ENCODE measurements at regions not wholly inside any gene's neighbourhood (a gene's known extent, or its start where the extent isn't known, plus 50 kb on each side); places are given as distances from the start of the nearest gene placed in this dataset.

DNA sequence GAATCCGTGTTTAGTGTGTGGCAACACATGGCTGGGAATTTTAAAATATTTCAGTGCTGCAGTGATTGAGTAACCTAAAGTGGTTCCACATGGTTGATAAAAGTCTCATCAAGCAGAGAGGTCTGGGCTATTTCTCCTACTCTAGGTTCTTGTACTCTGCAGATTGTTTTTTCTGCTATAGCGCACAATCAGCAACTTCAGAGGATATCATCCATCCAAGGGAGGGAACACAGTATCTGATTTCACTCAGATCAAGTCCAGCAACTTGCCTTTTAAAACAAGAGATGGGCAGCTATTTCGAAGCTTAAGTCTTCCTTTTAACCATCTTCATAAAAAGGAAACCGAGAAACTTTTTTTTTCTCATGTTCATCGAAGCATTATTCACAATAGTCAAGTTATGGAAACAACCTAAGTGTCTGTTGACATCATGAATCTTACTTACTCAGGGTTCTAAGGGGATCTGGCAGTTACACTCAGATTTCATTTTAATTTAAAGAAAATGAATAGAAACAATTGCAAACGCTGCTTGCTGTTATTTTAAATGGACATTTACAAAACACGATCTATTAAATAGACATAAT, 172.7 kb upstream of the TRIB2 start:
- no peak for TF ChIP-seq MAX (IDR thresholded peaks at IDR 0.05)
- no peak for TF ChIP-seq POLR2AphosphoS5 (IDR thresholded peaks at IDR 0.05; ENCODE audit: low read depth, low read length)
- TF ChIP-seq SP1 (IDR thresholded peaks at IDR 0.05; ENCODE audit: low read depth) = no peak
- no peak for TF ChIP-seq ELF1 (IDR thresholded peaks at IDR 0.05; ENCODE audit: borderline replicate concordance, low read depth)
- TF ChIP-seq CTCF (IDR thresholded peaks at IDR 0.05 in 2 of 3, conservative IDR thresholded peaks at IDR 0.05 in 1 of 3; ENCODE audit: borderline replicate concordance in 1 of 3, insufficient read depth in 1 of 3, low read depth in 2 of 3, low read length in 2 of 3) = no peak
- no peak for TF ChIP-seq POLR2A (IDR thresholded peaks at IDR 0.05; ENCODE audit: borderline replicate concordance, extremely low read depth, insufficient read depth, insufficient read length)
- TF ChIP-seq EZH2phosphoT487 (IDR thresholded peaks at IDR 0.05; ENCODE audit: borderline replicate concordance) = no peak
- no peak for TF ChIP-seq YY1 (IDR thresholded peaks at IDR 0.05; ENCODE audit: extremely low read depth, insufficient replicate concordance, low read depth, low read length)
- TF ChIP-seq, protein P1, sequence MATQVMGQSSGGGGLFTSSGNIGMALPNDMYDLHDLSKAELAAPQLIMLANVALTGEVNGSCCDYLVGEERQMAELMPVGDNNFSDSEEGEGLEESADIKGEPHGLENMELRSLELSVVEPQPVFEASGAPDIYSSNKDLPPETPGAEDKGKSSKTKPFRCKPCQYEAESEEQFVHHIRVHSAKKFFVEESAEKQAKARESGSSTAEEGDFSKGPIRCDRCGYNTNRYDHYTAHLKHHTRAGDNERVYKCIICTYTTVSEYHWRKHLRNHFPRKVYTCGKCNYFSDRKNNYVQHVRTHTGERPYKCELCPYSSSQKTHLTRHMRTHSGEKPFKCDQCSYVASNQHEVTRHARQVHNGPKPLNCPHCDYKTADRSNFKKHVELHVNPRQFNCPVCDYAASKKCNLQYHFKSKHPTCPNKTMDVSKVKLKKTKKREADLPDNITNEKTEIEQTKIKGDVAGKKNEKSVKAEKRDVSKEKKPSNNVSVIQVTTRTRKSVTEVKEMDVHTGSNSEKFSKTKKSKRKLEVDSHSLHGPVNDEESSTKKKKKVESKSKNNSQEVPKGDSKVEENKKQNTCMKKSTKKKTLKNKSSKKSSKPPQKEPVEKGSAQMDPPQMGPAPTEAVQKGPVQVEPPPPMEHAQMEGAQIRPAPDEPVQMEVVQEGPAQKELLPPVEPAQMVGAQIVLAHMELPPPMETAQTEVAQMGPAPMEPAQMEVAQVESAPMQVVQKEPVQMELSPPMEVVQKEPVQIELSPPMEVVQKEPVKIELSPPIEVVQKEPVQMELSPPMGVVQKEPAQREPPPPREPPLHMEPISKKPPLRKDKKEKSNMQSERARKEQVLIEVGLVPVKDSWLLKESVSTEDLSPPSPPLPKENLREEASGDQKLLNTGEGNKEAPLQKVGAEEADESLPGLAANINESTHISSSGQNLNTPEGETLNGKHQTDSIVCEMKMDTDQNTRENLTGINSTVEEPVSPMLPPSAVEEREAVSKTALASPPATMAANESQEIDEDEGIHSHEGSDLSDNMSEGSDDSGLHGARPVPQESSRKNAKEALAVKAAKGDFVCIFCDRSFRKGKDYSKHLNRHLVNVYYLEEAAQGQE (IDR thresholded peaks at IDR 0.05; ENCODE audit: low read depth) = no peak
- TF ChIP-seq ZFX (IDR thresholded peaks at IDR 0.05) = no peak
